H9 (cell line): ENCODE measurements at regions not wholly inside any gene's neighbourhood (a gene's known extent, or its start where the extent isn't known, plus 50 kb on each side); places are given as distances from the start of the nearest gene placed in this dataset.

Source experiments
- DNase-seq: peaks from one replicate; pipeline ENCODE4 v3.0.0-alpha.2; 2017
- H2AFZ ChIP-seq: one replicate; pipeline ENCODE4 v1.6.1; 2013; ENCODE audit warnings: mild to moderate bottlenecking, low read length, control low read depth, moderate library complexity
- H2AK5ac ChIP-seq: 2 replicates; pipeline ENCODE4 v1.6.1; 2013; ENCODE audit warnings: low read length, control low read depth, mixed read lengths; ENCODE audit not compliant: insufficient read length
- H2BK120ac ChIP-seq: one replicate; pipeline ENCODE4 v1.6.1; 2013; ENCODE audit warnings: low read depth, mild to moderate bottlenecking, low read length, control low read depth, inconsistent platforms; ENCODE audit not compliant: poor library complexity, severe bottlenecking
- H2BK12ac ChIP-seq: 2 replicates; pipeline ENCODE4 v1.6.1; 2013; ENCODE audit warnings: low read length, control low read depth, mixed read lengths, low read depth; ENCODE audit not compliant: insufficient read length
- H2BK15ac ChIP-seq: 2 replicates; pipeline ENCODE4 v1.6.1; 2013; ENCODE audit warnings: low read depth, low read length, control low read depth
- H2BK20ac ChIP-seq: one replicate; pipeline ENCODE4 v1.6.1; 2013; ENCODE audit warnings: low read depth, mild to moderate bottlenecking, low read length, control low read depth, inconsistent platforms; ENCODE audit not compliant: poor library complexity, severe bottlenecking
- H2BK5ac ChIP-seq: 2 replicates; pipeline ENCODE4 v1.6.1; 2013; ENCODE audit warnings: low read length, control low read depth, mixed read lengths; ENCODE audit not compliant: insufficient read length
- H3K14ac ChIP-seq: 2 replicates; pipeline ENCODE4 v1.6.1; 2013; ENCODE audit warnings: low read length, control low read depth; ENCODE audit not compliant: insufficient read depth
- H3K18ac ChIP-seq: 2 replicates; pipeline ENCODE4 v1.6.1; 2013; ENCODE audit warnings: low read depth, mild to moderate bottlenecking, mixed read lengths, low read length, control low read depth; ENCODE audit not compliant: insufficient read length
- H3K23ac ChIP-seq: 2 replicates; pipeline ENCODE4 v1.6.1; 2013; ENCODE audit warnings: low read length, control low read depth, mixed read lengths, low read depth; ENCODE audit not compliant: insufficient read length
- H3K23me2 ChIP-seq: 2 replicates; pipeline ENCODE4 v1.6.1; 2013; ENCODE audit warnings: low read depth, mild to moderate bottlenecking, mixed read lengths, low read length, control low read depth; ENCODE audit not compliant: insufficient read length, poor library complexity, severe bottlenecking
- H3K27ac ChIP-seq: 2 replicates; pipeline ENCODE4 v1.5.1; 2013; ENCODE audit warnings: low read length, control low read depth, mixed read lengths, low read depth; ENCODE audit not compliant: insufficient read length
- H3K27me3 ChIP-seq: 2 replicates; pipeline ENCODE4 v1.6.1; 2013; ENCODE audit warnings: low read length, control low read depth, inconsistent platforms; ENCODE audit not compliant: insufficient read depth
- H3K4ac ChIP-seq: 2 replicates; pipeline ENCODE4 v1.6.1; 2013; ENCODE audit warnings: low read depth, mild to moderate bottlenecking, control low read depth, inconsistent platforms, low read length, moderate library complexity
- H3K4me1 ChIP-seq: 2 replicates; pipeline ENCODE4 v1.6.1; 2013; ENCODE audit warnings: low read length, control low read depth, inconsistent platforms; ENCODE audit not compliant: insufficient read depth
- H3K4me2 ChIP-seq: 2 replicates; pipeline ENCODE4 v1.6.1; 2013; ENCODE audit warnings: low read length, control low read depth, mixed read lengths; ENCODE audit not compliant: insufficient read length, insufficient read depth
- H3K56ac ChIP-seq: 2 replicates; pipeline ENCODE4 v1.6.1; 2013; ENCODE audit warnings: low read depth, mild to moderate bottlenecking, mixed read lengths, low read length, control low read depth; ENCODE audit not compliant: insufficient read length
- H3K79me1 ChIP-seq: 2 replicates; pipeline ENCODE4 v1.6.1; 2013; ENCODE audit warnings: low read depth, mild to moderate bottlenecking, moderate library complexity, low read length, control low read depth, inconsistent platforms; ENCODE audit not compliant: insufficient read depth, poor library complexity, severe bottlenecking
- H3K79me2 ChIP-seq: 2 replicates; pipeline ENCODE4 v1.6.1; 2013; ENCODE audit warnings: low read length, control low read depth, inconsistent platforms; ENCODE audit not compliant: insufficient read depth
- H3K9ac ChIP-seq: 2 replicates; pipeline ENCODE4 v1.6.1; 2013; ENCODE audit warnings: low read length, control low read depth, mixed read lengths; ENCODE audit not compliant: insufficient read length; ENCODE audit errors: extremely low read depth
- H3K9me3 ChIP-seq: one replicate; pipeline ENCODE4 v1.6.1; 2013; ENCODE audit warnings: low read depth, low read length, inconsistent platforms; ENCODE audit not compliant: control insufficient read depth
- H3T11ph ChIP-seq: one replicate; pipeline ENCODE4 v1.6.1; 2013; ENCODE audit warnings: mild to moderate bottlenecking, low read length, control low read depth, inconsistent platforms
- H4K20me1 ChIP-seq: one replicate; pipeline ENCODE4 v1.6.1; 2013; ENCODE audit not compliant: control insufficient read depth, insufficient read length, insufficient read depth
- H4K5ac ChIP-seq: 2 replicates; pipeline ENCODE4 v1.6.1; 2013; ENCODE audit warnings: low read depth, mild to moderate bottlenecking, mixed read lengths, low read length, control low read depth; ENCODE audit not compliant: insufficient read length
- H4K8ac ChIP-seq: replicated peaks from 2 replicates; pipeline ENCODE4 v1.6.1; 2013; ENCODE audit warnings: low read length, control low read depth, mixed read lengths, low read depth; ENCODE audit not compliant: insufficient read length
- H4K91ac ChIP-seq: 2 replicates; pipeline ENCODE4 v1.6.1; 2013; ENCODE audit warnings: low read depth, mild to moderate bottlenecking, moderate library complexity, mixed read lengths, low read length, control low read depth; ENCODE audit not compliant: insufficient read length
- H3K27ac Mint-ChIP-seq, 3 experiments: 2 replicates in 2 of 3; 3 replicates in 1 of 3; pipeline ENCODE4 v1.8.0; 2020 to 2021; ENCODE audit warnings: mixed read lengths in 3 of 3, mild to moderate bottlenecking in 1 of 3, moderate library complexity in 1 of 3
- H3K27me3 Mint-ChIP-seq: 2 replicates; pipeline ENCODE4 v1.8.0; 2021; ENCODE audit warnings: low read depth, mild to moderate bottlenecking, moderate library complexity, mixed read lengths
- H3K36me3 Mint-ChIP-seq, 3 experiments: 2 replicates in 2 of 3; 3 replicates in 1 of 3; pipeline ENCODE4 v1.8.0; 2020 to 2021; ENCODE audit warnings: low read depth in 3 of 3, mixed read lengths in 3 of 3; ENCODE audit not compliant: insufficient read depth in 1 of 3
- H3K4me1 Mint-ChIP-seq, 2 experiments: 2 replicates each; pipeline ENCODE4 v1.8.0; 2020; ENCODE audit warnings: mixed read lengths in 2 of 2
- H3K4me3 Mint-ChIP-seq, 2 experiments: 2 replicates in 1 of 2; 3 replicates in 1 of 2; pipeline ENCODE4 v1.8.0; 2020 to 2021; ENCODE audit warnings: mild to moderate bottlenecking in 2 of 2, mixed read lengths in 2 of 2, moderate library complexity in 1 of 2
- H3K9me3 Mint-ChIP-seq, 2 experiments: 2 replicates in 1 of 2; 3 replicates in 1 of 2; pipeline ENCODE4 v1.8.0; 2020; ENCODE audit warnings: mild to moderate bottlenecking in 2 of 2, mixed read lengths in 2 of 2, moderate library complexity in 1 of 2
- CTCF ChIP-seq: fragments of 200-600 bp; sonication (generic); conservative IDR thresholded peaks from 3 replicates; pipeline ENCODE4 v1.8.0; 2021; ENCODE audit warnings: antibody characterized with exemption, mild to moderate bottlenecking
- WGBS: extraction: QIAGEN DNeasy Blood & Tissue Kit; methylation state at CpG from one replicate; pipeline ENCODE4 v1.1.7; 2013; ENCODE audit warnings: missing lambda C conversion rate, low lambda C conversion rate, mixed read lengths; ENCODE audit not compliant: insufficient read length; ENCODE audit errors: extremely low coverage; 5-methylcytosine and 5-hydroxymethylcytosine counted together

- DNase-seq, result no peak
- H3K23ac ChIP-seq, result no peak overlapping the region
- H2BK20ac ChIP-seq, result no peak overlapping the region
- WGBS, result no CpG with 5 or more reads among the region's 2 CpGs
- H4K5ac ChIP-seq, result no peak overlapping the region
- no peak overlapping the region for H2AFZ ChIP-seq
- H3K23me2 ChIP-seq, result no peaks in the 10 kb centered on the region
- H4K91ac ChIP-seq, result no peak overlapping the region
- H2BK120ac ChIP-seq, result no peak overlapping the region
- H2BK5ac ChIP-seq, result no peak overlapping the region
- H3K9me3 ChIP-seq, result no peaks in the 10 kb centered on the region
- no peaks in the 10 kb centered on the region for H3K79me2 ChIP-seq
- H3K56ac ChIP-seq, result no peak overlapping the region
- H3K27me3 ChIP-seq, result no peaks in the 10 kb centered on the region
- Mint-ChIP-seq H3K36me3 (no peaks in the 10 kb centered on the region), H3K9me3 (peaks cover 6 to 9% of the 10 kb centered on the region in 2 experiments; a peak in 4 of 5 replicates), H3K27ac (no peak overlapping the region), H3K4me1 (no peaks in the 10 kb centered on the region), H3K27me3 (no peaks in the 10 kb centered on the region), H3K4me3 (no peak overlapping the region)
- no peaks in the 10 kb centered on the region for H3K79me1 ChIP-seq
- no peak overlapping the region for H3K27ac ChIP-seq
- no peak overlapping the region for H2BK15ac ChIP-seq
- no peak overlapping the region for H3K18ac ChIP-seq
- no peaks in the 10 kb centered on the region for H4K20me1 ChIP-seq
- no peak overlapping the region for H4K8ac ChIP-seq
- no peak overlapping the region for H3K14ac ChIP-seq
- H3K4me1 ChIP-seq, result no peaks in the 10 kb centered on the region
- no peak overlapping the region for H3K9ac ChIP-seq
- H3T11ph ChIP-seq, result no peak overlapping the region
- no peak overlapping the region for H3K4me2 ChIP-seq
- H2BK12ac ChIP-seq, result no peak overlapping the region
- H2AK5ac ChIP-seq, result no peak overlapping the region
- TF ChIP-seq CTCF, result no peak
- no peak overlapping the region for H3K4ac ChIP-seq
Observed at GRCh38 chr21:22703521-22703920, 1705.3 kb downstream of the NCAM2 start.
